ENCODE measurements at regions not wholly inside any gene's neighbourhood (a gene's known extent, or its start where the extent isn't known, plus 50 kb on each side); places are given as distances from the start of the nearest gene placed in this dataset.

- no peaks in the 10 kb centered on the region for H3K36me3 ChIP-seq (ENCODE audit: insufficient read depth, low read length)
- no peak overlapping the region for H3K4me3 ChIP-seq (ENCODE audit: low read length)
- no peaks in the 10 kb centered on the region for H3K79me2 ChIP-seq (replicated peaks; ENCODE audit: insufficient read depth, low read length)
- no peak overlapping the region for H2AFZ ChIP-seq (ENCODE audit: low read depth, low read length)
- TF ChIP-seq CTCF (IDR thresholded peaks at IDR 0.05; ENCODE audit: poor library complexity, severe bottlenecking): no peak
- TF ChIP-seq TAF1 (IDR thresholded peaks at IDR 0.05; ENCODE audit: low read depth): no peak
- TF ChIP-seq MXI1 (conservative IDR thresholded peaks at IDR 0.05; ENCODE audit: poor library complexity, severe bottlenecking): no peak
- TF ChIP-seq RAD21 (conservative IDR thresholded peaks at IDR 0.05): no peak
- no peak for TF ChIP-seq POLR2AphosphoS5 (IDR thresholded peaks at IDR 0.05)
- TF ChIP-seq SMC3 (conservative IDR thresholded peaks at IDR 0.05; ENCODE audit: poor library complexity): no peak
- no peak for TF ChIP-seq REST (IDR thresholded peaks at IDR 0.05; ENCODE audit: borderline replicate concordance)
- TF ChIP-seq EP300 (conservative IDR thresholded peaks at IDR 0.05; ENCODE audit: poor library complexity, severe bottlenecking): no peak
- TF ChIP-seq EZH2 (IDR thresholded peaks at IDR 0.05; ENCODE audit: borderline replicate concordance, insufficient read depth, low read length, poor library complexity, severe bottlenecking): no peak
- H4K20me1 ChIP-seq (ENCODE audit: insufficient read depth): no peaks in the 10 kb centered on the region
- H3K9me3 ChIP-seq (ENCODE audit: low read length): no peaks in the 10 kb centered on the region
- H3K9ac ChIP-seq (ENCODE audit: low read length): no peak overlapping the region
- no peaks in the 10 kb centered on the region for H3K9me2 ChIP-seq (ENCODE audit: insufficient read depth, low read length)
- no peak overlapping the region for H3K27ac ChIP-seq (ENCODE audit: low read length)
- no peak overlapping the region for H3K4me2 ChIP-seq (ENCODE audit: low read length)
- no peaks in the 10 kb centered on the region for H3F3A ChIP-seq (ENCODE audit: insufficient read depth, low read length, poor library complexity, severe bottlenecking)
- H3K27me3 ChIP-seq (ENCODE audit: insufficient read depth, low read depth, low read length): no peaks in the 10 kb centered on the region
Measured at GRCh38 chr6:139509167-139509566, 134.7 kb upstream of the CITED2 start.

GRCh38 chr6:139508576-139508975 lies 134.1 kb upstream of the CITED2 start:
- no peaks in the 10 kb centered on the region for H3K36me3 ChIP-seq (ENCODE audit: insufficient read depth, low read length)
- H2AFZ ChIP-seq (ENCODE audit: low read depth, low read length): no peak overlapping the region

GRCh38 chr6:139508023-139508422 lies 133.6 kb upstream of the CITED2 start:
- no peak overlapping the region for H2AFZ ChIP-seq (ENCODE audit: low read depth, low read length)

More at GRCh38 chr6:139508576-139508975, 134.1 kb upstream of the CITED2 start:
- H3K4me3 ChIP-seq (ENCODE audit: low read length): no peak overlapping the region
- no peaks in the 10 kb centered on the region for H3K9me3 ChIP-seq (ENCODE audit: low read length)
- H3K4me2 ChIP-seq (ENCODE audit: low read length): no peak overlapping the region
- no peak overlapping the region for H3K9ac ChIP-seq (ENCODE audit: low read length)
- no peak overlapping the region for H3K27ac ChIP-seq (ENCODE audit: low read length)
- H3K79me2 ChIP-seq (replicated peaks; ENCODE audit: insufficient read depth, low read length): no peaks in the 10 kb centered on the region
- H4K20me1 ChIP-seq (ENCODE audit: insufficient read depth): no peaks in the 10 kb centered on the region
- H3F3A ChIP-seq (ENCODE audit: insufficient read depth, low read length, poor library complexity, severe bottlenecking): no peaks in the 10 kb centered on the region
- H3K9me2 ChIP-seq (ENCODE audit: insufficient read depth, low read length): no peaks in the 10 kb centered on the region
- no peak for TF ChIP-seq EZH2 (IDR thresholded peaks at IDR 0.05; ENCODE audit: borderline replicate concordance, insufficient read depth, low read length, poor library complexity, severe bottlenecking)
- no peaks in the 10 kb centered on the region for H3K27me3 ChIP-seq (ENCODE audit: insufficient read depth, low read depth, low read length)

More at GRCh38 chr6:139508023-139508422, 133.6 kb upstream of the CITED2 start:
- no peak overlapping the region for H3K4me3 ChIP-seq (ENCODE audit: low read length)
- no peak overlapping the region for H3K4me2 ChIP-seq (ENCODE audit: low read length)
- H3K27me3 ChIP-seq (ENCODE audit: insufficient read depth, low read depth, low read length): no peaks in the 10 kb centered on the region
- H3K9ac ChIP-seq (ENCODE audit: low read length): no peak overlapping the region
- no peaks in the 10 kb centered on the region for H3F3A ChIP-seq (ENCODE audit: insufficient read depth, low read length, poor library complexity, severe bottlenecking)
- H3K27ac ChIP-seq (ENCODE audit: low read length): no peak overlapping the region
- H3K9me2 ChIP-seq (ENCODE audit: insufficient read depth, low read length): no peaks in the 10 kb centered on the region
- H3K79me2 ChIP-seq (replicated peaks; ENCODE audit: insufficient read depth, low read length): no peaks in the 10 kb centered on the region
- no peaks in the 10 kb centered on the region for H4K20me1 ChIP-seq (ENCODE audit: insufficient read depth)
- no peaks in the 10 kb centered on the region for H3K9me3 ChIP-seq (ENCODE audit: low read length)
- TF ChIP-seq CTCF (IDR thresholded peaks at IDR 0.05; ENCODE audit: poor library complexity, severe bottlenecking) (no peak), SMC3 (conservative IDR thresholded peaks at IDR 0.05; ENCODE audit: poor library complexity) (no peak), EP300 (conservative IDR thresholded peaks at IDR 0.05; ENCODE audit: poor library complexity, severe bottlenecking) (no peak), REST (IDR thresholded peaks at IDR 0.05; ENCODE audit: borderline replicate concordance) (no peak), RAD21 (conservative IDR thresholded peaks at IDR 0.05) (no peak), POLR2AphosphoS5 (IDR thresholded peaks at IDR 0.05) (no peak), MXI1 (conservative IDR thresholded peaks at IDR 0.05; ENCODE audit: poor library complexity, severe bottlenecking) (no peak), EZH2 (IDR thresholded peaks at IDR 0.05; ENCODE audit: borderline replicate concordance, insufficient read depth, low read length, poor library complexity, severe bottlenecking) (no peak), TAF1 (IDR thresholded peaks at IDR 0.05; ENCODE audit: low read depth) (no peak)
- no peaks in the 10 kb centered on the region for H3K36me3 ChIP-seq (ENCODE audit: insufficient read depth, low read length)

All from neural cell (in vitro differentiated cells).